ACC112 (cell line): ENCODE measurements at regions not wholly inside any gene's neighbourhood (a gene's known extent, or its start where the extent isn't known, plus 50 kb on each side); places are given as distances from the start of the nearest gene placed in this dataset.

Experiments
- H2AFZ ChIP-seq: fragments of 200-600 bp; sonication (generic); one replicate; pipeline ENCODE4 v1.6.0; 2017; ENCODE audit warnings: antibody characterized with exemption, low read length; ENCODE audit not compliant: unreplicated experiment
- H3K27ac ChIP-seq: fragments of 200-600 bp; sonication (generic); 2 replicates; pipeline ENCODE4 v1.5.1; 2014; ENCODE audit warnings: low read depth, mild to moderate bottlenecking, antibody characterized with exemption, low read length, moderate library complexity
- H3K27me3 ChIP-seq: fragments of 200-600 bp; sonication (generic); 2 replicates; pipeline ENCODE4 v1.6.1; 2014; ENCODE audit warnings: mild to moderate bottlenecking, antibody characterized with exemption, low read length, moderate library complexity, mixed read lengths; ENCODE audit not compliant: insufficient read depth
- H3K36me3 ChIP-seq: fragments of 200-600 bp; sonication (generic); 2 replicates; pipeline ENCODE4 v1.6.1; 2016; ENCODE audit warnings: mild to moderate bottlenecking, antibody characterized with exemption, low read length, moderate library complexity, mixed read lengths; ENCODE audit not compliant: insufficient read depth
- H3K4me1 ChIP-seq: fragments of 200-600 bp; sonication (generic); one replicate; pipeline ENCODE4 v1.6.1; 2016; ENCODE audit warnings: low read length, mixed read lengths; ENCODE audit not compliant: insufficient read depth, unreplicated experiment, control insufficient read depth
- H3K4me3 ChIP-seq: fragments of 200-600 bp; sonication (generic); 2 replicates; pipeline ENCODE4 v1.5.1; 2014; ENCODE audit warnings: mild to moderate bottlenecking, low read depth, low read length
- H3K79me2 ChIP-seq: fragments of 200-600 bp; sonication (generic); one replicate; pipeline ENCODE4 v1.6.0; 2016; ENCODE audit warnings: low read length; ENCODE audit not compliant: control insufficient read depth, unreplicated experiment, insufficient read depth

- Histone ChIP-seq H3K27ac (peak overlapping the region; percentile 90; the same call in 1 of the 2 replicates), H3K27me3 (no peaks in the 10 kb centered on the region), H3K4me3 (no peak overlapping the region), H2AFZ (no peak overlapping the region), H3K36me3 (no peaks in the 10 kb centered on the region), H3K4me1 (peaks cover 19% of the 10 kb centered on the region), H3K79me2 (no peaks in the 10 kb centered on the region)
Observed at GRCh38 chr13:67298297-67298696, 68.2 kb upstream of the PCDH9 start.

GRCh38 chr13:67296511-67296910 lies 66.4 kb upstream of the PCDH9 start:
- Histone ChIP-seq H3K79me2 (no peaks in the 10 kb centered on the region), H3K4me3 (no peak overlapping the region), H3K27ac (no peak overlapping the region), H3K4me1 (peaks cover 19% of the 10 kb centered on the region), H2AFZ (no peak overlapping the region), H3K27me3 (no peaks in the 10 kb centered on the region), H3K36me3 (no peaks in the 10 kb centered on the region)

- no peak overlapping the region for H3K27ac ChIP-seq
- peaks cover 3% of the 10 kb centered on the region for H3K4me1 ChIP-seq
- no peak overlapping the region for H3K4me3 ChIP-seq
- no peaks in the 10 kb centered on the region for H3K79me2 ChIP-seq
- H2AFZ ChIP-seq = no peak overlapping the region
- H3K27me3 ChIP-seq = no peaks in the 10 kb centered on the region
- no peaks in the 10 kb centered on the region for H3K36me3 ChIP-seq
Observed at GRCh38 chr13:67292886-67293285, 62.8 kb upstream of the PCDH9 start.

GRCh38 chr13:67285611-67286010 lies 55.5 kb upstream of the PCDH9 start:
- Histone ChIP-seq H3K79me2 (no peaks in the 10 kb centered on the region), H2AFZ (no peak overlapping the region), H3K27me3 (no peaks in the 10 kb centered on the region), H3K27ac (no peak overlapping the region), H3K36me3 (no peaks in the 10 kb centered on the region), H3K4me3 (no peak overlapping the region), H3K4me1 (peaks cover 4% of the 10 kb centered on the region)

GRCh38 chr13:67283637-67284036 lies 53.5 kb upstream of the PCDH9 start:
- no peak overlapping the region for H2AFZ ChIP-seq

GRCh38 chr13:67281466-67281865 lies 51.3 kb upstream of the PCDH9 start:
- Histone ChIP-seq H3K79me2 (no peaks in the 10 kb centered on the region), H3K27me3 (no peaks in the 10 kb centered on the region), H3K27ac (no peak overlapping the region), H3K4me1 (peaks cover 25% of the 10 kb centered on the region), H3K4me3 (no peak overlapping the region), H3K36me3 (no peaks in the 10 kb centered on the region), H2AFZ (no peak overlapping the region)

More at GRCh38 chr13:67283637-67284036, 53.5 kb upstream of the PCDH9 start:
- H3K4me1 ChIP-seq = peaks cover 13% of the 10 kb centered on the region
- H3K36me3 ChIP-seq = no peaks in the 10 kb centered on the region
- no peak overlapping the region for H3K27ac ChIP-seq
- no peaks in the 10 kb centered on the region for H3K27me3 ChIP-seq
- H3K79me2 ChIP-seq = no peaks in the 10 kb centered on the region
- no peak overlapping the region for H3K4me3 ChIP-seq
